ENCODE measurements at regions not wholly inside any gene's neighbourhood (a gene's known extent, or its start where the extent isn't known, plus 50 kb on each side); places are given as distances from the start of the nearest gene placed in this dataset.
"Not testable (repeated sequence)": the region's sequence is repeated elsewhere in the genome, so short reads cannot be mapped to it uniquely, and the experiment has no call there.

DNA sequence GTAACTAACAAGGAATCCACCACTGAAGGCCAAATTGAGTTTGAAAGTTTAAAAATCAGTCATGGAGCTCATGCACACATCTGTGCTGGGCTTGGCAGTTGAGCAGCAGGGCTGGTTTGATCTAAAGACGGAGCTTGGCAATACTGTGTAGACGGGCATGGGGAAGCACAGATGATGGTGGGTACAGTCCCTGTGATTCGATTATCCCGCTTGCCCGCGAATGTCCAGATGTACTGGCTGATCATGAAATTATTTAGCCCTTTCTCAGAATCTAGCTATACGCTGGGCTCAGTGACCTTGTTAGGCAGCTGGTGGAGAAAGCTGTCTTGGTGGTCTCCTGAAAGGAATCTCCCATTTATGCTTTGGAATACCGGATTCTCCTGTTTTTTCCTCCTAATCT is 74.8 kb upstream of the SOX11 start:
- ATAC-seq (no peak), DNase-seq (ENCODE audit: low spot score in 2 of 2) (no peak)
- Mint-ChIP-seq H3K27ac (no peak overlapping the region), H3K9me3 (peaks cover 12% of the 10 kb centered on the region), H3K4me3 (no peak overlapping the region), H3K36me3 (no peaks in the 10 kb centered on the region), H3K4me1 (no peaks in the 10 kb centered on the region)

DNA sequence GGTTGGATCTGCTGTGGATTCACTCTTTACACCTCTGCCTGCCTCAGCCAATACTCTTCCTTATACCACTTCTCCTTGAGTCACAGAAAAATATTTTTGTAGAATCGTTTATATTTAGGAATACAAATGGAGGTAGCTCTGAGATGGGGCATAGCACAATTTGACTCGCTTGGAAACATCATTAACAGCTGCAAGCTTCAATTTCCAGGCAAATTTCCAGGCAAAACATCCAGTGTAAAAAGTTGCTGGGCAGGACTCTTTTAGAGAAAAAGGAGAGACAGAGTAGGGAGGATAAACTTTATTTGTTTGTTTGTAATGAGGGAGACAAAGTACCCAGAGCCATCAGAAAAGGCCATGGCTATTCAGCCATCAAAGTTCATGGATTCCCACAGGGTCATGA is 74.4 kb upstream of the SOX11 start:
- ATAC-seq: no peak
- no peak for DNase-seq (ENCODE audit: low spot score in 2 of 2)
- peaks cover 15% of the 10 kb centered on the region for H3K9me3 Mint-ChIP-seq
- no peak overlapping the region for H3K4me3 Mint-ChIP-seq
- no peak overlapping the region for H3K27ac Mint-ChIP-seq
- no peaks in the 10 kb centered on the region for H3K4me1 Mint-ChIP-seq
- H3K36me3 Mint-ChIP-seq: no peaks in the 10 kb centered on the region

GRCh38 chr2:5618271-5618670 is 73.9 kb upstream of the SOX11 start:
- peaks cover 15% of the 10 kb centered on the region for H3K9me3 Mint-ChIP-seq
- DNase-seq (ENCODE audit: low spot score in 2 of 2): no peak
- ATAC-seq: no peak
- H3K4me1 Mint-ChIP-seq: no peaks in the 10 kb centered on the region
- H3K36me3 Mint-ChIP-seq: no peaks in the 10 kb centered on the region
- no peak overlapping the region for H3K27ac Mint-ChIP-seq
- H3K4me3 Mint-ChIP-seq: no peak overlapping the region

DNA sequence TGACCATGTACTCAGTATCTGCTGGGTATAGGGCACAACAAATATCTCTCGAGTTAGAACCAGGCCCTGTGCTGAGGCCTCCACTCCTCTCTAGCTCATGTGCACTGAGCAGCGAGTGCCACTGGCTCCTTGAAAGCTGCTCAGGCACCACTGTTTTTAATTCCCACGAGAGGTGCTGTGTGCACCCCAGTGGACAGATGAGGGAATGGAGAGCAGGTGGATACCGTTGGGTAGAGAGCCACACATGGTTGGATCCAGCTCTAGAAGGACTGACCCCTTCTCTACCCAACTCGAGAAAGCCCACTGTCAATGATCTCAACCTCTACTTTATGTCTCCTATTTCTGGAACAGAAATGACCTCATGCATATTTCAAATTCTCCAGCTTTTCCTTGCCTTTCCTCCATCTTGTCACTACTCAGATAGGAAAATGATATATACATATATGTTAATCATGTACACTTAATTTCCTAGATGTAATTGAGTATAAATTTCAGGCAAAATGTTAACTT is 66.6 kb upstream of the SOX11 start:
- DNase-seq (ENCODE audit: low spot score in 2 of 2); H3K4me1 Mint-ChIP-seq; H3K4me3 Mint-ChIP-seq; ATAC-seq; H3K27ac Mint-ChIP-seq; H3K36me3 Mint-ChIP-seq: not testable (repeated sequence)
- peaks cover 18% of the 10 kb centered on the region for H3K9me3 Mint-ChIP-seq

DNA sequence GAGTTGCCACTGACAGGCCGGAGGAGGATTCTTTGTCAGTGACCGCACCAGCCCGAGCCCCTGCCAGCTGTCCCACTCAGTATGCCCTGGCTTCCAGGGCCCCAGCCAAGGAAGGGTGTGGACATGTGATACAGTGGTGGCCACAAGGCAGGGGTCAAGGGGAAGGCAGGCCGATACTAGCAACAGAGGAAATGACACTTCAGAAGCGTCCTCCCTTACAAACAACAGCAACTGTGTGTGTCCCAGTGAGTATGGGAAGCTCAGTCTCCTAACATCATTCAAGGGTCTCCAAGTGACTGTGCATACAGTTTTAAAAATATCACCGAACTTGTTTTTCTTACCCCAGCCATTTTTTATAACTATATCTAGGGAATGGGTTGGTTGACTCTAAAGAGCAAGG is 63.7 kb upstream of the SOX11 start:
- not testable (repeated sequence) for ATAC-seq; DNase-seq (ENCODE audit: low spot score in 2 of 2); H3K4me3 Mint-ChIP-seq; H3K27ac Mint-ChIP-seq; H3K36me3 Mint-ChIP-seq; H3K4me1 Mint-ChIP-seq; H3K9me3 Mint-ChIP-seq

GRCh38 chr2:5629510-5629909 is 62.7 kb upstream of the SOX11 start:
- H3K9me3 Mint-ChIP-seq; DNase-seq (ENCODE audit: low spot score in 2 of 2); H3K4me1 Mint-ChIP-seq; H3K36me3 Mint-ChIP-seq; ATAC-seq; H3K4me3 Mint-ChIP-seq; H3K27ac Mint-ChIP-seq: not testable (repeated sequence)

GRCh38 chr2:5637051-5637450 is 55.1 kb upstream of the SOX11 start:
- not testable (repeated sequence) for ATAC-seq; H3K4me1 Mint-ChIP-seq; H3K9me3 Mint-ChIP-seq; H3K27ac Mint-ChIP-seq; DNase-seq (ENCODE audit: low spot score in 2 of 2); H3K36me3 Mint-ChIP-seq; H3K4me3 Mint-ChIP-seq
